Ascending aorta (tissue), 2 donors: ENCODE measurements at regions not wholly inside any gene's neighbourhood (a gene's known extent, or its start where the extent isn't known, plus 50 kb on each side); places are given as distances from the start of the nearest gene placed in this dataset.
"Not testable (repeated sequence)": the region's sequence is repeated elsewhere in the genome, so short reads cannot be mapped to it uniquely, and the experiment has no call there.

Experiments used
- DNase-seq, 2 donors: peaks; one replicate each; pipeline ENCODE4 v3.0.0-alpha.2; 2019; ENCODE audit warnings: low spot score in 2 of 2
- H3K27ac ChIP-seq, 2 donors: fragments of 200-600 bp; sonication (generic); one replicate each; pipeline ENCODE4 v1.5.1; 2016 to 2017; ENCODE audit warnings: mild to moderate bottlenecking in 1 of 2
- H3K27me3 ChIP-seq: fragments of 200-600 bp; sonication (generic); one replicate; pipeline ENCODE4 v1.5.1; 2017
- H3K36me3 ChIP-seq, 2 donors: fragments of 200-600 bp; sonication (generic); one replicate each; pipeline ENCODE4 v1.5.1; 2016
- H3K4me1 ChIP-seq, 2 donors: fragments of 200-600 bp; sonication (generic); one replicate each; pipeline ENCODE4 v1.5.1; 2016 to 2017; ENCODE audit warnings: mild to moderate bottlenecking in 1 of 2
- H3K4me3 ChIP-seq, 2 donors: fragments of 200-600 bp; sonication (generic); one replicate each; pipeline ENCODE4 v1.5.1; 2016 to 2017; ENCODE audit warnings: mild to moderate bottlenecking in 1 of 2
- H3K9me3 ChIP-seq, 2 donors: fragments of 200-600 bp; sonication (generic); one replicate each; pipeline ENCODE4 v1.5.1; 2016
- CTCF ChIP-seq, 3 experiments: fragments of 200-600 bp in 2 of 3; fragments of 450-650 bp in 1 of 3; sonication (generic) in 2 of 3; IDR thresholded peaks; one replicate each; pipeline ENCODE4 v1.5.1; 2016 to 2019; ENCODE audit warnings: antibody characterized with exemption in 3 of 3, mild to moderate bottlenecking in 1 of 3, moderate library complexity in 1 of 3
- intact Hi-C: fragments of 100-400 bp; cut with DNase I; formaldehyde crosslinking; loops from one replicate; pipeline ENCODE4 v1.15.1; 2023

GRCh38 chr2:188693771-188694170, 280.4 kb upstream of the COL3A1 start:
- Histone ChIP-seq H3K4me3 (no peak overlapping the region), H3K4me1 (no peaks in the 10 kb centered on the region), H3K9me3 (no peaks in the 10 kb centered on the region), H3K27me3 (no peaks in the 10 kb centered on the region), H3K36me3 (no peaks in the 10 kb centered on the region), H3K27ac (no peak overlapping the region)
- intact Hi-C loops = no loop called here
- DNase-seq = no peak
- TF ChIP-seq CTCF (IDR thresholded peaks at IDR 0.05) = no peak

DNA sequence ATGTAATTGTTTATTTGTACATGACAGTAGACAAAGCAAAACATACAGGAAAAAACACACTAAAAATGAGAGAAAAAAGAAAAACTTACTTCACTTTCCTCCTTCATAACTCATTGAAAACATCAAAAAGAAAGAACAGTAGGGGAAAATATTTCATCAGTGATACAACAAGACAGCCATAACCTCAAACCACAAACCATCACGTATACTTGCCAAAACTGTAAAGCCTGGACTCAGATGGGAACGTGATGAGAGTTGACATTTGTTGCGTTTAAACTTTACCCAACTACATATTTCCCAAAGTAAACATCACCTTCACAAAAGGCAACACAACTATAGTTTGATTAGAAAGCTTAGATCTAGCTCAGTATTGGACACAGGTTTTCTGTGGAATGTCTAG, 278.2 kb upstream of the COL3A1 start:
- Histone ChIP-seq H3K4me3 (no peak overlapping the region), H3K27me3 (no peaks in the 10 kb centered on the region), H3K9me3 (no peaks in the 10 kb centered on the region), H3K4me1 (no peaks in the 10 kb centered on the region), H3K27ac (no peak overlapping the region), H3K36me3 (no peaks in the 10 kb centered on the region)
- intact Hi-C loops = no loop called here
- no peak for DNase-seq
- TF ChIP-seq CTCF (IDR thresholded peaks at IDR 0.05) = no peak

- H3K9me3 ChIP-seq, H3K27me3 ChIP-seq, H3K27ac ChIP-seq, H3K4me1 ChIP-seq, H3K36me3 ChIP-seq, H3K4me3 ChIP-seq, DNase-seq, intact Hi-C loops: not testable (repeated sequence)
Observed at GRCh38 chr2:188698151-188698550, 276.0 kb upstream of the COL3A1 start.

DNA sequence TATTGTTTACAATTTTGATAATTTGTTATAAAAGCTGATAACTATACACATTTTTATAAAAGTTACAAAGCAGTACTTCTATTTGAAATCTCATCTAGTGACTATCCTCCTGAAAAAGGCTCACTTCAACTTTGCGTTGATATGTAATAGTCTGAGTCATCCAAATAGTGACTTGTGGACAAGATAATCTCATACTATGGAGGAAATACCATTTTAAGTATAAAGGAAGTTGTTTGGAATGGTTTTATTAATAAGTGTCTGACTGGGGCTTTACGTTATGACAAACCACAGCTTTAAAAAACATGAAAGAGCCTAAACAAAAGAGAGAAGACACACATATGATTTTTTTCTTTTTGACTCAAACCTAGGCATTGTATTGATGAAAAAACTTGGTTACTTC, 272.3 kb upstream of the COL3A1 start:
- Histone ChIP-seq H3K4me1 (no peaks in the 10 kb centered on the region), H3K4me3 (no peak overlapping the region), H3K27ac (no peak overlapping the region), H3K27me3 (no peaks in the 10 kb centered on the region), H3K36me3 (no peaks in the 10 kb centered on the region), H3K9me3 (no peaks in the 10 kb centered on the region)
- no peak for TF ChIP-seq CTCF (IDR thresholded peaks at IDR 0.05)
- intact Hi-C loops = no loop called here
- no peak for DNase-seq

GRCh38 chr2:188705191-188705590, 269.0 kb upstream of the COL3A1 start:
- H3K4me3 ChIP-seq = no peak overlapping the region
- no peak overlapping the region for H3K27ac ChIP-seq
- no peak for DNase-seq
- TF ChIP-seq CTCF (IDR thresholded peaks at IDR 0.05) = no peak
- H3K36me3 ChIP-seq = no peaks in the 10 kb centered on the region
- H3K27me3 ChIP-seq = no peaks in the 10 kb centered on the region
- no peaks in the 10 kb centered on the region for H3K4me1 ChIP-seq
- H3K9me3 ChIP-seq = no peaks in the 10 kb centered on the region
- intact Hi-C loops = no loop called here

DNA sequence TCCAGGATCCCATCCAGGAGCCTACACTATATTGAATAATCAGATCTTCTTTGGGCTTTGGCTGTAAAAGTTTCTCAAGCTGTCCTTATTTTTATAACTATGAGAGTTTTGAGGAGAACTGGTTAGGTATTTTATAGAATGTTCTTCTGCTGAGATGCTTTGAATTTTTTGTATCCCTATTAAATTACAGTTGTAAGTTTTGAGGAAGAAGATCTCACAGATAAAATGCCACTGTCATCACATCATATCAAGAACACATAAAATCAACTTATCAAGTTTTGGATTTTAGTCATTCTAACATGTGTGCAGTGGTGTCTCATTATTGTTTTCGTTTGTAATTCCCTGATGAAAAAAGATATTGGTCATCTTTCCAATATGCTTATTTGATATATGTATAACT, 260.2 kb upstream of the COL3A1 start:
- Histone ChIP-seq H3K9me3 (no peaks in the 10 kb centered on the region), H3K27ac (no peak overlapping the region), H3K36me3 (no peaks in the 10 kb centered on the region), H3K4me3 (no peak overlapping the region), H3K27me3 (no peaks in the 10 kb centered on the region), H3K4me1 (no peaks in the 10 kb centered on the region)
- TF ChIP-seq CTCF (IDR thresholded peaks at IDR 0.05) = no peak
- intact Hi-C loops = no loop called here
- DNase-seq = no peak
